Lower leg skin (tissue), 3 donors: ENCODE measurements at regions not wholly inside any gene's neighbourhood (a gene's known extent, or its start where the extent isn't known, plus 50 kb on each side); places are given as distances from the start of the nearest gene placed in this dataset.

Experiments used
- POLR2A ChIP-seq, 2 donors: fragments of 450-650 bp; IDR thresholded peaks; one replicate each; pipeline ENCODE4 v1.6.1; 2016 to 2017; ENCODE audit warnings: antibody characterized with exemption in 2 of 2, mild to moderate bottlenecking in 1 of 2, moderate library complexity in 1 of 2
- TF ChIP-seq, protein P1 (sequence below), 3 donors: fragments of 450-650 bp; IDR thresholded peaks; one replicate each; pipeline ENCODE4 v1.5.1; 2016; ENCODE audit warnings: antibody characterized with exemption in 3 of 3, mild to moderate bottlenecking in 3 of 3, moderate library complexity in 2 of 3

GRCh38 chr22:48342016-48342415 lies 1485.7 kb downstream of the BRD1 start:
- TF ChIP-seq, protein P1, sequence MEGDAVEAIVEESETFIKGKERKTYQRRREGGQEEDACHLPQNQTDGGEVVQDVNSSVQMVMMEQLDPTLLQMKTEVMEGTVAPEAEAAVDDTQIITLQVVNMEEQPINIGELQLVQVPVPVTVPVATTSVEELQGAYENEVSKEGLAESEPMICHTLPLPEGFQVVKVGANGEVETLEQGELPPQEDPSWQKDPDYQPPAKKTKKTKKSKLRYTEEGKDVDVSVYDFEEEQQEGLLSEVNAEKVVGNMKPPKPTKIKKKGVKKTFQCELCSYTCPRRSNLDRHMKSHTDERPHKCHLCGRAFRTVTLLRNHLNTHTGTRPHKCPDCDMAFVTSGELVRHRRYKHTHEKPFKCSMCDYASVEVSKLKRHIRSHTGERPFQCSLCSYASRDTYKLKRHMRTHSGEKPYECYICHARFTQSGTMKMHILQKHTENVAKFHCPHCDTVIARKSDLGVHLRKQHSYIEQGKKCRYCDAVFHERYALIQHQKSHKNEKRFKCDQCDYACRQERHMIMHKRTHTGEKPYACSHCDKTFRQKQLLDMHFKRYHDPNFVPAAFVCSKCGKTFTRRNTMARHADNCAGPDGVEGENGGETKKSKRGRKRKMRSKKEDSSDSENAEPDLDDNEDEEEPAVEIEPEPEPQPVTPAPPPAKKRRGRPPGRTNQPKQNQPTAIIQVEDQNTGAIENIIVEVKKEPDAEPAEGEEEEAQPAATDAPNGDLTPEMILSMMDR (IDR thresholded peaks at IDR 0.05), result no peak
- TF ChIP-seq POLR2A (IDR thresholded peaks at IDR 0.05), result no peak
